ENCODE measurements at regions not wholly inside any gene's neighbourhood (a gene's known extent, or its start where the extent isn't known, plus 50 kb on each side); places are given as distances from the start of the nearest gene placed in this dataset.

DNA sequence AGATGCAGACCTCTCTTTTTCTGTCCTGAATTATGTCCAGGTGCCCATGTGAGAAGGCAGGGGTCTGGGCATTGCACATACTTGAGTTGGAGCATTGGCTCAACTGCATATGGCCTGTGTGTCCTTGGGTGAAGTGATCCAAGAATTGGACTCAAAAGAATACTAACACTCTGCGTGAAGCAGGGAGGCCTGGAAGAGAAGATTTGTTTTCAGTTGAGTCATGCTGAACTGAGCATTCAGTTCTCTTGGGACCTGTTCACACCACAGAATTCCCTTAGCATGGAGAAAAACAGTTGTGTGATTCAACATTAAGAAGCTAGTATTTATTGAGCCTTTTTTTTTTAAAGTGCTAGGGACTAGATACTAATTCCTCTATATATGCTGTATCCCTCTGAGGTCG is 164.7 kb upstream of the TBX3 start:
- TF ChIP-seq CTCF (IDR thresholded peaks at IDR 0.05; ENCODE audit: extremely low read depth in 1 of 2, insufficient read depth in 1 of 2, low read depth in 1 of 2, low read length in 2 of 2) (no peak), POLR2AphosphoS5 (IDR thresholded peaks at IDR 0.05; ENCODE audit: insufficient read depth, low read depth, low read length) (no peak), POLR2A (IDR thresholded peaks at IDR 0.05; ENCODE audit: low read depth, low read length) (no peak), MAX (IDR thresholded peaks at IDR 0.05; ENCODE audit: insufficient read depth, insufficient read length) (no peak), FOS (IDR thresholded peaks at IDR 0.05; ENCODE audit: borderline replicate concordance, insufficient read depth, low read length) (no peak), EZH2 (IDR thresholded peaks at IDR 0.05; ENCODE audit: borderline replicate concordance, low read depth, low read length, severe bottlenecking) (no peak), JUN (IDR thresholded peaks at IDR 0.05; ENCODE audit: borderline replicate concordance, insufficient read depth, insufficient read length, low read depth) (no peak)

All from endothelial cell of umbilical vein (primary cell).